Activated naive CD8-positive, alpha-beta T cell (primary cell): ENCODE measurements at regions not wholly inside any gene's neighbourhood (a gene's known extent, or its start where the extent isn't known, plus 50 kb on each side); places are given as distances from the start of the nearest gene placed in this dataset.
"Not testable (repeated sequence)": the region's sequence is repeated elsewhere in the genome, so short reads cannot be mapped to it uniquely, and the experiment has no call there.

Experiments used
- H3K27ac Mint-ChIP-seq: one replicate; pipeline ENCODE4 v1.8.0; 2021; ENCODE audit warnings: mixed read lengths
- H3K27me3 Mint-ChIP-seq: one replicate; pipeline ENCODE4 v1.8.0; 2021; ENCODE audit warnings: mixed read lengths
- H3K36me3 Mint-ChIP-seq: one replicate; pipeline ENCODE4 v1.8.0; 2021; ENCODE audit warnings: mixed read lengths
- H3K4me1 Mint-ChIP-seq: one replicate; pipeline ENCODE4 v1.8.0; 2021; ENCODE audit warnings: low read depth, mixed read lengths
- H3K4me3 Mint-ChIP-seq: one replicate; pipeline ENCODE4 v1.8.0; 2021; ENCODE audit warnings: mild to moderate bottlenecking, mixed read lengths
- H3K9me3 Mint-ChIP-seq: one replicate; pipeline ENCODE4 v1.8.0; 2021; ENCODE audit warnings: low read depth, mixed read lengths

DNA sequence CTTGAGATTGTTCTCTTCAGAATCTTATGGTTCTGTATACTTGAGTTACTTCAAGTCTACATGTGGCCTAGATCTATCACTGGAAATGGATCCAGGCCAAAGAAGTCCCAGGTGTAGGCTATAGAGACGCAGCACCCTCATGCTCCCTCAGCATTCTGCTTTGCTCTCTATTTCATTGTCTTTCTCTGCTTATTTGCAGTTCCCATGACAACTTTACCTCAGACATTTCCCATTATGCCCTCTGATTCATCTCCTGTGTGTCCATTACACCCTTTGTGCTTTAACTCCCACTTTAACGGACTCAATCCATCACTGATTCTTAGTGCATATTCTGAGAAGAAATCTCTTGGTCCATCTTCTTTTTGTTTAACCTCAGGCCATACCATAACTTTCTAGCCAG is 236.9 kb upstream of the NRIP1 start:
- Mint-ChIP-seq H3K4me3 (no peak overlapping the region), H3K9me3 (peaks cover 13% of the 10 kb centered on the region), H3K27me3 (peaks cover 2% of the 10 kb centered on the region), H3K4me1 (no peaks in the 10 kb centered on the region), H3K36me3 (peaks cover 3% of the 10 kb centered on the region), H3K27ac (no peak overlapping the region)

DNA sequence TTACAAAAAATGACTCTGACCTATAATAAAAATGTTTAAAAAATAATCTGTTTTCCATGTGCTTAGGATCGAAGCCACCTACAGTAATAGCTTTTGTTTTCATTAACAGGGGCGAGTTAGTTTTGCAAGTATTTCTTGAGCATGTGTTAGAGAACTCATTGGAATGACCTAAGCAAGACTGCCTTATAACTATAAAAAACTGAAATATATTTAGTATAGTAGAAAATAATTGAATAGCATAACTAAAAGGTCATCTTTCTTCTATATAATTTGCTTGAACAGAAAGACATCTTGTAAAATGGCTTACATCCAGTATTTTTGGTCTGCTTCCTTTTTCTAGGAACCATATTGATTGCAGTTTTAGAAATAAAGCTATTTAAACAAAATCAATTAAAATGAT is 241.5 kb upstream of the NRIP1 start:
- Mint-ChIP-seq H3K9me3 (peaks cover 10% of the 10 kb centered on the region), H3K27me3 (peaks cover 2% of the 10 kb centered on the region), H3K36me3 (no peaks in the 10 kb centered on the region), H3K4me1 (no peaks in the 10 kb centered on the region), H3K4me3 (no peak overlapping the region), H3K27ac (no peak overlapping the region)

DNA sequence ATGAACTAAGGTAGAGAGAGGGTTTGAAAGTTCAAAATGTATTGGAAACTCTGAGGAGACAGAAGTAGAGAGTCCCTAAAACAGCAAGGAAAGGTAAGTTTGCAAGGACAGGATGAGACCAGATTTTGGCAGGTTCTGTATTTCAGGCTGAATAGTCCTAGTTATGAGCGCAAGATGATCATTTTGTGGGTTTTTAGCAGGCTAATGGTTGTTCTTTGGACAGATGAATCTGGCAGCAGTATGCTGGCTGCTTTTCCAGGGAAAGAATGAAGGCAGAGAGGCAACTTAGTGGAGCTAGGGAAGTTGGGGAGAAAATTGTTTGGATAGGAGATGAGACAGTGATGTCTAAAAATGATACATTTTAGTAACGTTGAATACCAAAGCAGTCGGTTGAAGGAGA is 243.5 kb upstream of the NRIP1 start:
- Mint-ChIP-seq H3K9me3 (peaks cover under 1% of the 10 kb centered on the region), H3K27me3 (peaks cover 2% of the 10 kb centered on the region), H3K4me1 (no peaks in the 10 kb centered on the region), H3K36me3 (no peaks in the 10 kb centered on the region), H3K27ac (no peak overlapping the region), H3K4me3 (no peak overlapping the region)

DNA sequence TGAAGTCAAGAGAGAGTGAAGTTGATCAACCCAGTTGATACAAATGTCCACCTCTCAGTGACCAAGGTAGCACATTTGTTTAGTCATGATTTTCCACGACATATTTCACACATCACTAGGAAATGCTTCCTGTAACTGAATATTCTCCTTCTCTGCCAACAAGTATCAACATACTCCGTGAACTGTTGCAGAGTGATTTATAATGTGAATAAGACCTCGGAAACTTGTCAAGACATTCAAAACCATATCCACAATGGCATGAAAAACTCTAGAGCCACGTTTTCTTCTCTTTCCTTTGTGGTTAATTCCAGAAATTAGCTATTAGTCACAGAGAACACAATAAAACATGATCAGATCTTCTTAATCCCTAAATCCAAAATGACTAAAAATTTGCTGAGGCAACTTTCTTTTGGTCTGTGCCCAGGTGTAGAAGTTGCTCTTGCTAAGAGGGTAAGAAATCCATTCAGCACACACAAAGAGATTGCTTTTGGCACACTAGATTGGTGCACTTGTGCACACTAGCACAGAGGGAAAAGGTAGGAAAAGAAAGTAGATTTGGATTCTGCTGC is 244.3 kb upstream of the NRIP1 start:
- Mint-ChIP-seq H3K27me3 (peaks cover 2% of the 10 kb centered on the region), H3K4me1 (no peaks in the 10 kb centered on the region), H3K4me3 (no peak overlapping the region), H3K36me3 (no peaks in the 10 kb centered on the region), H3K27ac (no peak overlapping the region), H3K9me3 (peaks cover 3% of the 10 kb centered on the region)

DNA sequence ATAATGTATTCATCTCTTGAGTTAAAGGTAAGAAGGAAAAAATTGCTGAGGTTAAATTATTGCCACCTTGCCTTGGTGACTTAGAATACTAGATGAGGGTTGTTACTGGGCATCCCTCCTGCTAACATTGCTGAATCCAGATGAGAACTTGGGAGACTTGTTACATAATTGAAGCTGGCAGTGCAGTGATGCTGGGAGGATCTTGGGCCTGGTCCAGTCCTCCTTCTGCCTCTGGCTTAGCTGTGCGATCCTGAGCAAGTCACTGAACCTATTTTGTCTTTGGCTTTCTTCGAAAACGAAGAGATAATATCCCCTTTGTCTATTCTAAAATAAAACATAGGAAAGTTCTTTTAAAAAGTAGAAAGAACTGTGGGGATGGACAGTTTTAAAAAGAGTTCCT is 244.9 kb upstream of the NRIP1 start:
- Mint-ChIP-seq H3K4me3 (no peak overlapping the region), H3K9me3 (peaks cover 3% of the 10 kb centered on the region), H3K27ac (no peak overlapping the region), H3K27me3 (peaks cover 2% of the 10 kb centered on the region), H3K4me1 (no peaks in the 10 kb centered on the region), H3K36me3 (no peaks in the 10 kb centered on the region)

DNA sequence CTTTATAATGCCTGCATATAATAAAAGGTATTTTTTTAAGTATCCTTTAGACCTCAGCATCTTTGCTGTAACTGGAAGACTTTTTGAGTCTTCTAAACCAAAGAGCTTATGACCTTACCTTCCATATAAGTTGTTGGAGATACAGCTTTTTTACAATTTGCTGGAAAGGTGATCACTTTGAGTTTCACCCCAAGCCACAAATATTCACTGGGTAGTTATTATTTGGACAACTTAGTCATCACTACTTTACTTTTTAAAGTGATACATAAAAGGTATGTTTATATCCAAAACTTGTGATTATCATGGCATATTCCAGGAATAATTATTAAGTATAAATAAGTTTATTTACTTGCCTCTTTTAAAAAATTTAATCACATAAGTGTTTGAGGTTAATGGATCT is 246.7 kb upstream of the NRIP1 start:
- Mint-ChIP-seq H3K36me3 (no peaks in the 10 kb centered on the region), H3K9me3 (peaks cover 3% of the 10 kb centered on the region)

DNA sequence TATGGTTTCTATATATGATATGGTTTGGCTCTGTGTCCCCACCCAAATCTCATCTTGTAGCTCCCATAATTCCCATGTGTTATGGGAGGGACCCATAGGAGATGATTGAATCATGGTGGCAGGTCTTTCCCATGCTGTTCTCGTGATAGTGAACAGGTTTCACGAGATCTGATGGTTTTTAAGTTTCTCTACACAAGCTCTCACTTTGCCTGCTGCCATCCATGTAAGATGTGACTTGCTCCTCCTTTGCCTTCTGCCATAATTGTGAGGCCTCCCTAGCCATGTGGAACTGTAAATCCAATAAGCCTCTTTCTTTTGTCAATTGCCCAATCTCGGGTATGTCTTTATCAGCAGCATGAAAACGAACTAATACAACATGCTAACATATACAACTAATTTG is 252.2 kb upstream of the NRIP1 start:
- not testable (repeated sequence) for H3K9me3 Mint-ChIP-seq, H3K27me3 Mint-ChIP-seq, H3K4me1 Mint-ChIP-seq, H3K4me3 Mint-ChIP-seq, H3K27ac Mint-ChIP-seq, H3K36me3 Mint-ChIP-seq

More for the DNA sequence above, 246.7 kb upstream of the NRIP1 start:
- Mint-ChIP-seq H3K4me3 (no peak overlapping the region), H3K4me1 (no peaks in the 10 kb centered on the region), H3K27ac (no peak overlapping the region), H3K27me3 (no peaks in the 10 kb centered on the region)

DNA sequence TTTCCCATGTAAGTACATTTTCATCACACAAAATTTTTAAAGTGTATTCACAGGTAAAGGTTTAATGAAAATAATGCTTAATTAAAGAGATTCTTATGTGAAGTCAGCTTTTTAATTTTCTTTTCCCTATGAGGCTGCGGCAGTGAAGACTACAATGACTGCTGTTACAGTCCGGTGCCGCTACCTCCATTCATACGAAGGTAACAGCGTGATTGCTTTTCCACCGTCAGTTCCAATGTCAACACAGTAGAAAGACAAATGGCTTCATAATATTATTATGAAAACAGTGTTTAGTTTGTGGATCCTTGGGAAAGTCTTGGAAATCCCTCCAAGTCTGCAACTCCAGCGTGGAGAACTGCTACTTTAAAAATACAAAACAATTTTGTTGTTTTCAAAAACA is 254.9 kb upstream of the NRIP1 start:
- no peak overlapping the region for H3K4me3 Mint-ChIP-seq

DNA sequence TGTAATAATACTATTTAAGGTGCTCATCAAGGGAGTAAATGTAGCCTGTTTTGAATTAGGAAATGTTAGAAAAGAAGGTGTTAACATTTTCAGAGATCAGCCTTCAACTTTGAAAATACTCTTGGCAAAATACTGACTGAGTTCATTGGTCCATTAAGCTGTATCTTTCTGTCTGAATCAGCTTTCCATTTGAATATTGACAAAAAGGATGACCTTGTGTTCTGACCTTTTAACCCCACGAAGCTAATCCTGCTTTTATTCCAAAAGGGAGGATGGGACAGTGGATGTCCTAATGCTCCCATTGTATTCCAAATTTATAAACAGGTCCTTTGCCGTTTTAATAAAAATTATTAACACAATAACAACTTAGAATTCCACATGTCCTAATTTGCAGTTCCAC is 259.7 kb upstream of the NRIP1 start:
- H3K4me3 Mint-ChIP-seq: no peak overlapping the region
- H3K9me3 Mint-ChIP-seq: no peaks in the 10 kb centered on the region
- no peaks in the 10 kb centered on the region for H3K36me3 Mint-ChIP-seq
- no peak overlapping the region for H3K27ac Mint-ChIP-seq
- peaks cover 2% of the 10 kb centered on the region for H3K27me3 Mint-ChIP-seq
- no peaks in the 10 kb centered on the region for H3K4me1 Mint-ChIP-seq

More for the DNA sequence above, 254.9 kb upstream of the NRIP1 start:
- Mint-ChIP-seq H3K27me3 (peaks cover 4% of the 10 kb centered on the region), H3K4me1 (no peaks in the 10 kb centered on the region), H3K9me3 (no peaks in the 10 kb centered on the region), H3K36me3 (peaks cover 2% of the 10 kb centered on the region), H3K27ac (no peak overlapping the region)

DNA sequence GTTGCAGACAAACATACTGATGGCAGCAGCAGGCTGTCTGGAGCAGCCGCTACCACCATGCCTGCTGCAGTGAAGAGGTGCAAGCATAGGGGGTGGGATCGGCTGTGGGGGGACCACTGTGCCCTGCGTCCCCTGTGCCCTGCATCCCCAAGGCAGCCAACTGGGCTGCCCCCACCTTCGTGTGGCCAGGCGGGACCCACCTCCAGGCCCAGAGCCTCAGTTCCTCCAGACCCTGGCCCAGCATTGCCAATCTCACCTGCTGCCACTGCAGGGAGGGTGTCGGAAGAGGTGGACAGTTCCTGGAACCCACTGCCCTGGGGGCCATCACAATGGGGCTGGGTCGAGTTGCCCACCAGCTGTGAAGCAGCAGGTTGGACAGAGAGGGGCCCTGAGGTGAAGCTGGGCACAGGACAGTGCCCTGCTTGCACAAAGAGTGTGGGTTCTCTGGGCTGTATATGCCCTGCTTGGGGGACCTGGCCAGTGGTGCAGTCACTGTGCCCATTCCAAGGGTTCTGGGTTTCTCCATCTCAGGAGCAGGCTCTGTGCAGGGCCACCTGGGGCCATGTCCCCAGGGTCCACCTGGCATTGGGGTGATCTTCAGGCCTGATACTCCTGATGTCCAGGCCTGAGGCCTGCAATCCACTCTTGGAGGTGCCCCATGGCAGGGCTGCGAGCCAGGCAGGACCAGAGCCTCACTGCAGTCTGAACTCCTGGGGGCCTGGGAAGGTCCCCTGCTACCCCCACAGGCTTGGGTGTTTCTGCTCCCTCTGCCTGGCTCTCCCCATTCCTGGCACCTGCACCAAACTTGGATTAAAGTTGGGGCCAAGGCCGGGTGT is 261.4 kb upstream of the NRIP1 start:
- no peaks in the 10 kb centered on the region for H3K36me3 Mint-ChIP-seq
- H3K27me3 Mint-ChIP-seq: no peaks in the 10 kb centered on the region
- H3K27ac Mint-ChIP-seq: no peak overlapping the region
- H3K9me3 Mint-ChIP-seq: no peaks in the 10 kb centered on the region
- no peaks in the 10 kb centered on the region for H3K4me1 Mint-ChIP-seq
- no peak overlapping the region for H3K4me3 Mint-ChIP-seq

DNA sequence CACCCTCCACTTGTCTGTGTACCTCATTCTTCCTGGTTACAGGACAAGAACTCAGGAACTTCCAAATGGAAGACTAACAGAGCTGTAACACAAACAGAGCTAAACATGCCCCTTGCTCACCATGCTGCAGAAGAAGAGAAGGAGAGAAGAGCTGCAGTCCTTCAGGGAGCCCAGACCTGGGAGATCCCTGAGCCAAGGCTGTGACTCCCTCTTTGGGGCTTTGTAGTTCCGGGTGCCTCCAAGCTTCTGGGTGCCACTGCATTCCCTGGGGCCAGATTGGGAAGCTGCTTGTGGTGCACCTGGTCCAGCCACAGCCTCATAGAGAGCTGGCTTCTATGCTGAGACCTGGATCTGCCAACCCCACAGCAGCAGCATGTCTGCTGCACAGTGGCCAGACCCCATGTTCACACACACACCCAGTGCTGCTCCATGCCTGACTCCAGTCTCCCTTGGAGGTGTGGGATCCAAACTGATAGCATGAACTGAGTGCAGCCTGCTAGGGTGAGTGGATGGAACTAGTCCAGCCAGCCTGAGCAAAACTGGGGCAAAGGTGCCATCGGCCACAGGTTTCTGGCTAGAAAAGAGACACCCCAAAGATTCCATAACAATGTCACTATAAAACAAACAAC is 263.0 kb upstream of the NRIP1 start:
- no peaks in the 10 kb centered on the region for H3K4me1 Mint-ChIP-seq

DNA sequence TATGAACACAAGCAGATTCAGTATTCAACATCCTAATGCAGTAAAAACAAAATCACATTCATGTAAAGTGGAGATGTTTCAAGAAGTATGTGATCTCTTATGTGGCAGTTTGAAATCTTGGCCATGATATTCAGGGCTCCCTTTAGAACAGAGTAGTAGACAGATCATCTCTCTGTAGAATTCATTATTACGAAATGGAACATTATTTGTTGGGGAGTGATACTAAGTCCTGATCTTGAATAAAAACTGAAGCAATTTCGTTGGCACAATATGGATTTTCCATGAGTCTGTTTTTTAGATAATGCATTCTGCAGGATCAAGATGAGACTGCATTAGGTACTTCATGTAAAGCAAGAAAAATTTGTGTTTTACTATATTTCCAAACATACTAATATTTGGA is 264.4 kb upstream of the NRIP1 start:
- no peaks in the 10 kb centered on the region for H3K36me3 Mint-ChIP-seq
- H3K4me1 Mint-ChIP-seq: no peaks in the 10 kb centered on the region
- H3K9me3 Mint-ChIP-seq: no peaks in the 10 kb centered on the region
- H3K27me3 Mint-ChIP-seq: peaks cover 2% of the 10 kb centered on the region
- no peak overlapping the region for H3K27ac Mint-ChIP-seq
- H3K4me3 Mint-ChIP-seq: no peak overlapping the region

More for the DNA sequence above, 263.0 kb upstream of the NRIP1 start:
- H3K9me3 Mint-ChIP-seq: no peaks in the 10 kb centered on the region
- no peak overlapping the region for H3K27ac Mint-ChIP-seq
- no peaks in the 10 kb centered on the region for H3K27me3 Mint-ChIP-seq
- no peak overlapping the region for H3K4me3 Mint-ChIP-seq
- no peaks in the 10 kb centered on the region for H3K36me3 Mint-ChIP-seq

DNA sequence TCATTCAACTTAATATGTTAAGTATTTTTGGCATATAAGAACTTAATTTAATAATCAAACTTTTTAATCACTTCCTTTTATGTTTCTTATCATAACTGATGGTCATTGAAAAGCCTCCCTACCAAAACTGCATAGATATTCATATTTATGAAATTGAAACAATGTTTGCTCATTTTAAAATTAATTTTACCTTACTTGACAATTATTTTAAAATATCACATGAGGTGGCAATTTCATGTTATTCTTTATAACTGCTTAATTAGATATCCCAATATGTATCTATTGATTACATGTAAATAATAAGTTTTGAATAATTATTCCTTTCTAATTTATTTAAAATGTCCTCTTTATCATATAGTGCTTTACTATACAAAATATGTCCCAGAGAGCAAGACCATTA is 266.1 kb upstream of the NRIP1 start:
- H3K4me1 Mint-ChIP-seq: no peaks in the 10 kb centered on the region
- H3K27ac Mint-ChIP-seq: no peak overlapping the region
- no peaks in the 10 kb centered on the region for H3K36me3 Mint-ChIP-seq
- H3K4me3 Mint-ChIP-seq: no peak overlapping the region
- H3K9me3 Mint-ChIP-seq: no peaks in the 10 kb centered on the region
- peaks cover 2% of the 10 kb centered on the region for H3K27me3 Mint-ChIP-seq

DNA sequence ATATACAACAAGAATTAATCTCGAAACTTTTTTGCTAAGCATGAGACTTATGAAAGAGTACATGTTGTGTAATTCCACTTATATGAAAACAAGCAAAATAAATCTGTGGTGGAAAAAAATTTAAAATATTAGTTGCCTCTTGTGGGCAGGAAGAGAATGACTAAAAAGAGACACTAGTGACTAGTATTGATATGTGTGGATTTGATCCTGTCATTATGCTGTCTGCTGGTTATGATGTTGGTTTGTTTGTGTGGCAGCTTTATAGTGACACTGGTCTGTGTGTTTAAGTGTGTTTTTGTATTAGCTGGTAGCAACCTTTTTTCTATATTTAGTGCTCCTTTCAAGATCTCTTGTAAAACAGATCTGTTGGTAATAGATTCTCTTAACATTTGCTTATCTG is 267.8 kb upstream of the NRIP1 start:
- Mint-ChIP-seq H3K4me3 (no peak overlapping the region), H3K36me3 (no peaks in the 10 kb centered on the region), H3K27me3 (peaks cover 2% of the 10 kb centered on the region), H3K9me3 (no peaks in the 10 kb centered on the region), H3K4me1 (no peaks in the 10 kb centered on the region), H3K27ac (no peak overlapping the region)

DNA sequence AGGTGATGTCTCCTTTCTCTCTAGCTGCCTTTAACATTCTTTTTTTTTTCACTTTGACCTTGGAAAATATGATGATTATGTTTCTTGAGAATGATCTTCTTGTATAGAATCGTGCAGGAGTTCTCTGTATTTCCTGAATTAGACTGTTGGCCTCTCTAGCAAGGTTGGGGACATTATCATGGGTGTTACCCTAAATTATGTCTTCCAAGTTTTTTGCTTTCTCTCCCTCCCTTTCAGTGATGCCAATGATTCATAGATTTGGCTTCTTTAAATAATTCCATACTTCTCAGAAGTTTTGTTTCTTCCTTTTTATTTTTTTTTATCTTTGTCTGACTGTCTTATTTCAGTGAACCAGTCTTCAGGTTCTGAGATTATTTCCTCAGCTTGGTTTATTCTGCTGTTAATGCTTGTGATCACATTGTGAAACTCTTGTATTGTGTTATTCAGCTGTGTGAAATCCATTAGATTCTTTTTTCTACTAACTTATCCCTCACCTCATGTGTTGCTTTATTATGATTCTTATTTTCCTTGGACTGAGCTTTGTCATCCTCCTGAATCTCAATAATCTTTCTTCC is 268.4 kb upstream of the NRIP1 start:
- H3K4me3 Mint-ChIP-seq: no peak overlapping the region
- no peaks in the 10 kb centered on the region for H3K4me1 Mint-ChIP-seq
- H3K27ac Mint-ChIP-seq: no peak overlapping the region
- no peaks in the 10 kb centered on the region for H3K36me3 Mint-ChIP-seq
- H3K27me3 Mint-ChIP-seq: peaks cover 2% of the 10 kb centered on the region
- no peaks in the 10 kb centered on the region for H3K9me3 Mint-ChIP-seq
